ENCODE measurements at regions not wholly inside any gene's neighbourhood (a gene's known extent, or its start where the extent isn't known, plus 50 kb on each side); places are given as distances from the start of the nearest gene placed in this dataset.

DNA sequence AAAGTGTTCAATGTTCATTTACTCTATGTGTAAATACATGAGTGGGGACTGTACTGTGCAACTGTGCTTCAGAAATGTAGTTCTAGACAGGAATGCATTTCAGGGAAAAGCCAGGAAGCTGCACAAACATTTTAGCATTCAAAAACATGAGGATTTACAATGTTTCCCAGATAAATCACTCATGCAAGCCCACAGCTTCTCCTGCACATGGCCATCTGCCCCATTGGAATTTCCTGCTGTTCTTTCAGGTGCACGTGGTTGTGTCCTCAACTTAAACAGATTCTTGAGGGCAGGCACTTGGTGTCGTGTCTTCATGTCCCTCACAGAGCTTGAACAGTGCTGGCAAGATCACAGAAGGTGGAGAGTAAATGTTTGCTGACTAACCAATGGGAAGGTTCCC, 101.5 kb downstream of the UNC5CL start:
- DNase-seq: no peak

- DNase-seq: no peak
Observed at GRCh38 chr6:40936818-40937251, 102.2 kb downstream of the UNC5CL start.

DNA sequence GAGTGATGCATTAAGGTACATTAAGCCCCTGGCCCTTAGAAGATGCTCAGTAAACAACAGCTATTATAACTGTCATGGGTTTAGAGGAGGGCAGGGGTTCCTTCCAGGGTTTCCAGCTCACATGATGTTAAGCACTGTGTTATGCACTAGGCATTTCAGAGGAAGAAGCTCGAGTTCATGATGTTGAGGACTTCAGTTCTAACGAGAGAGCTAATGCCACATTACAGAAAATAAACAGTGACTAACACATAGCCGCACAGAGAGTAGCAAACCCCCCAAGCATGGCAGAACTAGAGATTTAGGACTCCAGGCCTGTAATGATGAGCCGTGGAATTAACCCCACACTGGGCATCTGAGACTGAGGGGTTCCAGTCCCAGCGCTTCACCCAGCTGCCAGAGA, 105.2 kb downstream of the UNC5CL start:
- no peak for DNase-seq

- DNase-seq: no peak
Observed at GRCh38 chr6:40932953-40933352, 106.1 kb downstream of the UNC5CL start.

GRCh38 chr6:40932366-40932765, 106.7 kb downstream of the UNC5CL start:
- no peak for DNase-seq

DNA sequence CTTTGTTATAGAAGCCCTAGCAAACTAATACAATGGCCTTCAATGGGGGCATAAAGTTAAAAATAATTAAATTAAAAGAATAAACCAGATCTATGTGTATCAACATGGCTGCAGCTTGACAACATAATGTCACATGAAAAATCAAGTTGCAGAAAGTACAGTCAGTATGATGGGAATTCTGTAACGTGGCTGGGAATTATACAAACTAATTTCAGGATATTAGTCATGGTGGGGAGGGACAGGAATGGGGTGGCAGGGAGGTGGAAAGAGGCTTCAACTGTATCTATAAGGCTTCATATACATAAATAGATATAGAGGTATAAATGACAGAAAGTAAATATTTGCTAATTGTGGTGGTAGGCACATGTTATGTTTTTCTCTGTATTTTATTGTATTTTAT, 107.1 kb downstream of the UNC5CL start:
- no peak for DNase-seq

DNA sequence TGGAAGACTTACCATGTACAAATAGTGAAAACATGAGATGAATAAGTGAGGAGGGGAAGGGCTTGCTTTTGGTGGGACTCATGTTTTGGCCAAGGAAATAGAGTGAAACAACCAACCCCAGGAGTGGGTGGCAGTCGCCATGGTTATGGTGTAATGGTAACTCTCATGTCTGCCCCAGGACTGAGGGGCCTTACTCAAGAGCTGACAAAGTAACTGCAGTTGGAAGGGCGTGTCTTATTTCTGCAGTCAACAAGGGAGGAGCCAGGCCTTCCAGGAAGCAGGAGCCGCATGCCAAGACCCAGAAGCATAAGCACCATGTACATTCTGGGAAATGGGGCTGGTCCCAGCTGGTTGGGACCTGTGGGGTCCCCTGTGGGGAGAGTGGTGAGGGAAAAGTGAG, 108.5 kb downstream of the UNC5CL start:
- DNase-seq: no peak

DNA sequence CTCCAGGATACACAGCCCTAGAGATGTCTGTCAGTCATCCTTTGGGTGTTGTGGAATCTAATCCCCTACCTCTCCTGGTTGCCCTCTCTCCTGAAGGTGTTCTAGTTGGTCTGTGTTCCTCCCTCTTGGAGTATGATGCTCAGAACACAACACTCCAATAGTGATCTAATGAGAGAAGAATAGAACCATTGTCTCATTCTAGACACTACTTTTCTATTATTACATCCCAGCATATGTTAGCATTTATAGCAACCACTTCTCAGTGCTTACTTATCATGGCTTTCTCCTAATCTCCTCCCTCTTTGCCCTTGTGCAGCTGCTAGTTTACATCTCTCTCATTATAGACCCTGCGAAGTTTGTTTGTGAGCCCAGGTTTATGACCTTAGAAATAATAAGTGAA, 109.0 kb downstream of the UNC5CL start:
- DNase-seq: no peak

DNA sequence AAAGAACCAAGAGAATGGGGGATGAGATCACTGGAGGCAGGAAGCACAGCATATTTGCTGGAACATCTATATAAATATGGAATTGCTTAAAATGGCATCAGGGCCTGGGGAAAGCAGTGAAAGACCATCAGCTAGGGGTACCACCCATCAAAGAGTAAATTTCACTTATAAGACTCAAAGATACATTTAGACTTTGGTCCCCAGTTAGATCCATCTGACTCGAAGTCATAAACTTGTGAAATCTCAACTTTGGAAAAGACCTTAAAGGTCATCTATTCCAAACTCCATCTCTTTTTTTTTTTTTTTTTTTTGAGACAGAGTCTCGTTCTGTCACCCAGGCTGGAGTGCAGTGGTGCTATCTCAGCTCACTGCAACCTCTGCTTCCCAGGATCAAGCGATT, 109.8 kb downstream of the UNC5CL start:
- DNase-seq: no peak

GRCh38 chr6:40928763-40929162, 110.3 kb downstream of the UNC5CL start:
- no peak for DNase-seq

- no peak for DNase-seq
Observed at GRCh38 chr6:40928307-40928706, 110.7 kb downstream of the UNC5CL start.

DNA sequence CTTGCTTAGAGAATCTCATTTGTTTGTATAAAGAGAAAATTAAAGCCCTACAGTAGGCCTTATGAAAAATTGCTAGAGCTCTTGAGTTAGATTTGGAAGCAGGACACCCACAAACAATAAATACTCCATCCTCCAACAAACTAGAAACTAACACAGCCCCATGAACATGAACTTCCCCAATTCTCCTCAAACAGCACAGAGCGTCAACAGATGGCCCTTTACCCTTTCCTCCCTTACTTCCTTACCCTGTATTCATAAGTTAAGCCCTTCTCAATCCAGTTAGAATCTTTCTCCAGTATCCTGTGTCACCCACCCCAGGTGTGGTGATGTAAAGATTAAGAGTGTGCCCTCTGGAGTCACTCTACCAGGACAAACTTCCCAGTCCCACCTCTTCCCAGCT, 113.7 kb downstream of the UNC5CL start:
- DNase-seq: no peak

GRCh38 chr6:40924839-40925238, 114.2 kb downstream of the UNC5CL start:
- DNase-seq: no peak

DNA sequence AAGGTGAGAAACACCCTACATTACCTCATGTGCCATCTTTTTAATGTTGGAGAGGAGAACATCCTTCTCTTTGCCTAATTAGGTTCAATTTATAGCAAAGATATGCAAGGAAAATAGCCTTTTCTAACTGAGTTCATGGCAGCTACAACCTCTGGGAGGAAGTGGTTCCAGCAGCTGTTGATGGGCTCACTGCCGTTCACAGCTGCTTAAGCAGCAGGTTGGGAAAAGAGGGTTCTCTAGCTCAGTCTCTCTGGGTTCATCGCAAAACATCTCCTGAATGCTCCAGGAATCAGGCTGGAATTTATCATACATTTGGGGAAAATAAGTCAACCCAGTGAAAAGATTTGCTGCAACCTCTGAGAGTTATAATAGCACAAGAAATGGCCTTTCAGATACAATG, 115.1 kb downstream of the UNC5CL start:
- DNase-seq: no peak

GRCh38 chr6:40923326-40923725, 115.7 kb downstream of the UNC5CL start:
- no peak for DNase-seq

DNA sequence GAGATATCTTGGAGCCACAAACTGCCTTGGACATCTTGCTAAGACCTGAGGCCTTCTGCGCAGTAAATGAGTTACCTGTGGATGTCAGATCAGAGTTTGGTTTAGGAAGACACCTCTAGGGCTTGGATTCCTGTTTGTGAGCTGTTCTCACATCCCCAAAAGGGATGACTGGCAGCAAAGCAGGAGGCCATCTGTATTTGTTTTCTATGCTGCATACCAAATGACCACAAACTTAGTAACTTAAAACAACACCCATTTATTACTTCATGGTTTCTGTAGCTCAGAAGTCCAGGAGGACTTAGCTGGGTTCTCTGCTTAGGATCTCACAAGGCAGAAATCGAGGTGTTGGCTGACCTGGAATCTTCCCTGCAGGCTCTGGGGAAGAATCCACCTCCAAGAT, 116.7 kb downstream of the UNC5CL start:
- no peak for DNase-seq

DNA sequence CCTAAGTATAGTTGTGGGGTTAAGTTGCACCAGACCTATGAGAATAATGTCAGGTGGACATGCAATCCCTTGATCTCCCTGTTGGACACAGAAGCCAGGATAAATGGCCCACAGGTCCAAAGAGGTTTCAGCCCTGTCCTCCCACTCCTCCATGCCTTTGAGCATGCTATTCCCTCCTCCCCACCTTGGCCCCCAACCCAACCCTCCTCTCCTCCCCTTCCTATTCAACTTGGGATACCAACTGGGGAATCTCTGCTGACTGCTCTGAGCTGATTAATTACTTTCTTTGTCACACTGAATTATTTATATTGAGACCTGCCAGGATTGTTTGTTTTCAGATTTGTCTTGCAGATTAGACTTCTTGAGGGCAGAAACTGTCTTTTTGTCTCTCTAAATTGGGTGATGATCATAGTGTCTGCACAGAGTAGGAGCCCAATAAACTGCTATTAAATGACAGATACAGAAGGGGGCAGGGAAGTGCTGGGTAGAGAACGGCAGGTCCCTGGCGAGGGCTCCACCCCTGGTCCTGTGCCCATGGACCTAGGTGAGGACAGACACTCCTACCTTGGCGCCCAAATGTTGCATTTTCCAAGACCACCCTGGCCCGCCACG, 120.9 kb downstream of the UNC5CL start:
- no peak for DNase-seq

DNA sequence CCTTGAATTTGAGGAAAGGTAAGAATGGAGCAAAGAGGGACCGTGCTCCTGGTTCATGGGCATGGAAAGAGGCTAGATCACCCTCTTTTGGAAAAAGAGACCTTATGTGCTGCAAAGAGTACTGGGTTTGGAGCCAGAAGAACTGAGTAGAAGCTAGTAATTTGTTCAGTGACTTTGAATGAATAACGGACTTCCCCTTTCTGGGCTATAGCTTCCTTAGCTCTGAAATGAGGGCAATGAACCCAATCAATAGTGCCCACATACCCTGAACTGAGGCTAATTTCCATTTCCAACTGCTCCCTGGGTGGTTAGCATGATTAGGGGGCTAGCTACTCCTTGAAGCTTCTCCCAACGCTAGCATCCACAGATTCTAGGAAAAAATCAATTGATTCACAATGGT, 121.4 kb downstream of the UNC5CL start:
- no peak for DNase-seq

- no peak for DNase-seq
Observed at GRCh38 chr6:40916845-40917244, 122.2 kb downstream of the UNC5CL start.

GRCh38 chr6:40915165-40915564, 123.9 kb downstream of the UNC5CL start:
- DNase-seq: no peak

- no peak for DNase-seq
Observed at GRCh38 chr6:40914005-40914404, 125.0 kb downstream of the UNC5CL start.

GRCh38 chr6:40912158-40912946, 126.7 kb downstream of the UNC5CL start:
- no peak for DNase-seq

DNA sequence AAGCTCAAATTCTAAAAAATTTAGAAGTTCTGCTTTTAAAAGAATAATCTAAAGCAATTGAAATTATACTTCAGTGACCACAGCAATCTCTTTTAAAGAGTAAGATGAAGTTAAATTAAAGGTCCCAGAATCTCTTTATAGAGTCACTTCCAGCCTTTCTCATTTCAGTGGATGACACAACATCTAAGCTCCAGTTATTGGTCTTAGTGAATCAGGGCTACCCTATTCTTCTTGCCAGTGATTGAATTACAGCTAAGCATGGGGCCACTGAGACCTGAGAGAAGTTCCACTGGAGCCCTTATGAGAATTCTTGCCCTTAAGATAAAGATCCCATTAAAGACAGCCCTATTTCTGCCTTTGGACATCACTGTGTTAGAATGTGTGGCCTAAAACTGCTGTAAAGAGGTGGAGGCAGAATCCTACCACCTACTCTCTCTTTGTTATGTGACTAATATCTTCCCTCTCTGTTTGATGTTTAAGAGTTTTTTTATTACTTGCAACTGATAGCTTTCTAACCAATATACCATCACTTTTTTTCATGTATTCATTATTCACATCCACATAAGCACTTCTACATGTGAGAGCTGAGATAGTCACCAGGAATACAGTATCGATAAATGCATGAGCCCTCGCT, 128.6 kb downstream of the UNC5CL start:
- no peak for DNase-seq

GRCh38 chr6:40909811-40910210, 129.2 kb downstream of the UNC5CL start:
- DNase-seq: no peak

Measured in stimulated activated CD4-positive, alpha-beta T cell treated with anti-CD3 and anti-CD28 coated beads, Interleukin-12 subunit alpha, Interleukin-12 subunit beta, amount 100 ng/mL, for 4 hours (primary cell).